Esophagus muscularis mucosa (tissue), 4 donors: ENCODE measurements at regions not wholly inside any gene's neighbourhood (a gene's known extent, or its start where the extent isn't known, plus 50 kb on each side); places are given as distances from the start of the nearest gene placed in this dataset.

Experiments used
- DNase-seq: peaks from one replicate; pipeline ENCODE4 v3.0.0-alpha.2; 2017; ENCODE audit errors: extremely low spot score
- H3K27ac ChIP-seq, 4 donors: fragments of 200-600 bp; sonication (generic); replicated peaks in 1 of 4; 1 replicate in 3 of 4; 2 replicates in 1 of 4; pipeline ENCODE4 v1.5.1; 2016 to 2019; ENCODE audit warnings: mild to moderate bottlenecking in 1 of 4
- H3K27me3 ChIP-seq, 4 donors: fragments of 200-600 bp; sonication (generic); one replicate each; pipeline versions ENCODE4 v1.5.1 to v1.6.0; 2016 to 2019
- H3K36me3 ChIP-seq, 4 donors: fragments of 200-600 bp; sonication (generic); one replicate each; pipeline ENCODE4 v1.5.1; 2016 to 2019
- H3K4me1 ChIP-seq, 4 donors: fragments of 200-600 bp; sonication (generic); one replicate each; pipeline ENCODE4 v1.5.1; 2016 to 2019
- H3K4me3 ChIP-seq, 4 donors: fragments of 200-600 bp; sonication (generic); 1 replicate in 2 of 4; 2 replicates in 2 of 4; pipeline ENCODE4 v1.5.1; 2016 to 2019; ENCODE audit warnings: mild to moderate bottlenecking in 4 of 4, moderate library complexity in 1 of 4
- H3K9me3 ChIP-seq, 4 donors: fragments of 200-600 bp; sonication (generic); 1 replicate in 3 of 4; 2 replicates in 1 of 4; pipeline ENCODE4 v1.5.1; 2016 to 2019
- CTCF ChIP-seq, 3 experiments: fragments of 200-600 bp in 2 of 3; fragments of 450-650 bp in 1 of 3; sonication (generic) in 2 of 3; IDR thresholded peaks; one replicate each; pipeline ENCODE4 v1.5.1; 2017 to 2019; ENCODE audit warnings: antibody characterized with exemption in 3 of 3, mild to moderate bottlenecking in 2 of 3, moderate library complexity in 1 of 3
- EP300 ChIP-seq: sonication (generic); formaldehyde crosslinking; IDR thresholded peaks from one replicate; pipeline ENCODE4 v1.6.1; 2017; ENCODE audit warnings: antibody characterized with exemption
- POLR2A ChIP-seq: fragments of 450-650 bp; IDR thresholded peaks from one replicate; pipeline ENCODE4 v1.6.1; 2017; ENCODE audit warnings: antibody characterized with exemption, moderate library complexity, mild to moderate bottlenecking, low read depth
- POLR2AphosphoS5 ChIP-seq, 2 donors: sonication (generic); formaldehyde crosslinking; IDR thresholded peaks; one replicate each; pipeline ENCODE4 v1.6.1; 2017; ENCODE audit warnings: antibody characterized with exemption in 2 of 2
- WGBS: methylation state at CpG from one replicate; pipeline ENCODE4 v1.1.5; 2018; 5-methylcytosine and 5-hydroxymethylcytosine counted together
- intact Hi-C: fragments of 100-400 bp; cut with DNase I; formaldehyde crosslinking; loops from one replicate; pipeline ENCODE4 v1.15.1; 2023

DNA sequence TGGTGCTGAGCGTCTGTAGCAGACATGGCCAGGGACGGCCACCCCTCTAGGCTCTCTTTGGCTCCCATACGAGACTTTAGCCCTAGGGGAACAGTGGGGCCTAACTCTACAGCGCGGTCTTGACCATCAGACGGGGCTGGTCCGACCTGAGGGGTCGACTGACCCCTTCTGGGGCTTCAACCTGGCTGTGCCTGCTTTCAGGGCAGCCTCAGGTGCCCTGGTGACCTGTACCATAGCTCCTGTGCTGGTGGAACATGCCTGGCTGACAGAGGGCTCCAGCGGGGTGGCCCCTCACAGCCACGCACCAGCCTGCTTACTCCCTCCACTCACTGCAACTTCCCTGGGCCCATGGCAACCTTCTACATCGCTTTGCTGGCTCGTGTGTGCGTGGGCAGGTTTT, 423.4 kb upstream of the SEMA6A start:
- Histone ChIP-seq H3K9me3 (no peaks in the 10 kb centered on the region), H3K4me3 (no peak overlapping the region), H3K36me3 (no peaks in the 10 kb centered on the region), H3K27me3 (no peaks in the 10 kb centered on the region), H3K27ac (no peak overlapping the region), H3K4me1 (no peaks in the 10 kb centered on the region)
- WGBS, result 75% methylated on average over 4 of the region's 13 CpGs
- DNase-seq, result no peak
- no peak for TF ChIP-seq POLR2A
- TF ChIP-seq CTCF (IDR thresholded peaks at IDR 0.05), result no peak
- no peak for TF ChIP-seq EP300
- TF ChIP-seq POLR2AphosphoS5 (IDR thresholded peaks at IDR 0.05), result no peak
- intact Hi-C loops, result no loop called here

DNA sequence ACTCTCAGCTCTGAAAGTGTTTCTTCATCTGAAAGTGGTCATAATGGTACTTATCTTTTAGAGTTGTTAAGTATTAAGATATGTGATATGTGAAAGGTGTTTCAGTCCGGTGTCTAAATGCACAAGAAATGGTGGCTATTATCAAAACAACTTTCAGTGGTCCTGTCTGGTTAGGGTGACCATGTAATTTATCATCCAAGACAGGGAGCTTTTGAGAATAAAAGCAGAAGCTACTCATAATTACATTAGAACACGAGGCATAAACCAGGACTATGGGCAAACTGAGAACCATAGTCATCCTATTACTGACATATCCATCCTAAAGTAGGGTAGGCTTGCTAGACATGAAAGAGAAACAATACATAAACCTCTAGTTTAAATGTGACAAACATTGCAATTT, 418.1 kb upstream of the SEMA6A start:
- Histone ChIP-seq H3K36me3 (no peaks in the 10 kb centered on the region), H3K27me3 (no peaks in the 10 kb centered on the region), H3K9me3 (no peaks in the 10 kb centered on the region), H3K27ac (no peak overlapping the region), H3K4me3 (no peak overlapping the region), H3K4me1 (no peaks in the 10 kb centered on the region)
- DNase-seq, result no peak
- TF ChIP-seq CTCF (IDR thresholded peaks at IDR 0.05), result no peak
- TF ChIP-seq POLR2AphosphoS5 (IDR thresholded peaks at IDR 0.05), result no peak
- TF ChIP-seq EP300, result no peak
- no peak for TF ChIP-seq POLR2A
- 78% methylated on average over 2 of the region's 2 CpGs for WGBS
- intact Hi-C loops, result no loop called here

GRCh38 chr5:116989995-116990394, 415.4 kb upstream of the SEMA6A start:
- 93% methylated on average over 3 of the region's 3 CpGs for WGBS
- intact Hi-C loops, result no loop called here
- no peak for TF ChIP-seq POLR2A
- no peak for TF ChIP-seq POLR2AphosphoS5 (IDR thresholded peaks at IDR 0.05)
- no peak for TF ChIP-seq EP300
- no peak for TF ChIP-seq CTCF (IDR thresholded peaks at IDR 0.05)

GRCh38 chr5:116982035-116982434, 407.4 kb upstream of the SEMA6A start:
- Histone ChIP-seq H3K4me1 (no peaks in the 10 kb centered on the region), H3K4me3 (no peak overlapping the region), H3K36me3 (no peaks in the 10 kb centered on the region), H3K9me3 (no peaks in the 10 kb centered on the region), H3K27ac (no peak overlapping the region), H3K27me3 (no peaks in the 10 kb centered on the region)
- intact Hi-C loops, result no loop called here
- DNase-seq, result no peak
- WGBS, result 65% methylated on average over 6 of the region's 6 CpGs
- TF ChIP-seq POLR2AphosphoS5 (IDR thresholded peaks at IDR 0.05) (no peak), POLR2A (no peak), CTCF (IDR thresholded peaks at IDR 0.05) (no peak), EP300 (no peak)

More at GRCh38 chr5:116989995-116990394, 415.4 kb upstream of the SEMA6A start:
- Histone ChIP-seq H3K4me1 (no peaks in the 10 kb centered on the region), H3K9me3 (no peaks in the 10 kb centered on the region), H3K27ac (no peak overlapping the region), H3K27me3 (no peaks in the 10 kb centered on the region), H3K36me3 (no peaks in the 10 kb centered on the region), H3K4me3 (no peak overlapping the region)
- DNase-seq, result no peak

DNA sequence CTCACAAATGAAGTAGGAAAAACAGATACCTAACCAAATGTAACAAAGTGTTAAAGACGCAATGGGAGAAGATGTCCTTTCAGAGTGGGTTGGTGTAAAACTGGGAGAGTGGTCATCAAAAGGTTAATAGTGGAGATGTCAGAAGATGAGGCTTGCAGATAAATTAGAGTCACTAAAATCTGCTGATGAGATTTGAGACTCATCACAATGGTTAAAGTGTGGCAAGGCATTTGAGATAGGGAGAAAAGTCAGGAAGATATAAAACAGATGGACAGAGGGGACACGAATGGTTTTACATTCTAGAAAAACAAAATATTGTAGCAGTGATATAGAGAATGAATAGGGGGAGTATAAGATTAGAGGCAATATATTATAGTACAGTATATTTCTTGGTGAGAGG, 406.0 kb upstream of the SEMA6A start:
- TF ChIP-seq CTCF (IDR thresholded peaks at IDR 0.05), result no peak
- no peak for TF ChIP-seq POLR2A
- no peak for TF ChIP-seq EP300
- no peak for TF ChIP-seq POLR2AphosphoS5 (IDR thresholded peaks at IDR 0.05)
- DNase-seq, result no peak
- H3K9me3 ChIP-seq, result no peaks in the 10 kb centered on the region
- H3K27me3 ChIP-seq, result no peaks in the 10 kb centered on the region
- 79% methylated on average over 2 of the region's 2 CpGs for WGBS
- H3K36me3 ChIP-seq, result no peaks in the 10 kb centered on the region
- intact Hi-C loops, result no loop called here
- H3K4me3 ChIP-seq, result no peak overlapping the region
- H3K27ac ChIP-seq, result no peak overlapping the region
- H3K4me1 ChIP-seq, result no peaks in the 10 kb centered on the region
